ENCODE measurements at regions not wholly inside any gene's neighbourhood (a gene's known extent, or its start where the extent isn't known, plus 50 kb on each side); places are given as distances from the start of the nearest gene placed in this dataset.
"Not testable (repeated sequence)": the region's sequence is repeated elsewhere in the genome, so short reads cannot be mapped to it uniquely, and the experiment has no call there.

DNA sequence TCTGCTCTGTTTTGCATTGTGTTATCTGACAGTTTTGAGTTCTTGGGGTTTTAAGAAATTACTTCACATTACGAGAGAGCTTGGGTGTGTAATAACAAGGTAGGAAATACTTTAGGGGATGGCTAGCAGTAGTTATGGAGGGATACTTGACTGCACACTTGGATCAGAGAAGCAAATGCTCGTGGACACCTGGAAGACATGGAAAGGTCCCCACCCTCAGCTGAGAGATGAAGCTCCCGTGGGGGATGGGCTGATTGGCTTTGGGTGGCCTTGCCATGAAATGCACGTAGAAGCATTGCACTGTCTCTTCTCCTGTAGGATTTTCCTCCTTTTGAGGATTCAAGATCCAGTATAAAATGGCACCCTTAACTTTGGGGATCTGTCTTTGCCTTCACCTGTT, 61.5 kb upstream of the UNC93A start:
- DNase-seq (ENCODE audit: low read depth in 2 of 2), result no peak

- DNase-seq (ENCODE audit: low read depth in 2 of 2), result no peak
These were observed 60.8 kb upstream of the UNC93A start for GRCh38 chr6:167230288-167230687.

- no peak for DNase-seq (ENCODE audit: low read depth in 2 of 2)
These were observed 58.8 kb upstream of the UNC93A start for GRCh38 chr6:167232356-167232755.

DNA sequence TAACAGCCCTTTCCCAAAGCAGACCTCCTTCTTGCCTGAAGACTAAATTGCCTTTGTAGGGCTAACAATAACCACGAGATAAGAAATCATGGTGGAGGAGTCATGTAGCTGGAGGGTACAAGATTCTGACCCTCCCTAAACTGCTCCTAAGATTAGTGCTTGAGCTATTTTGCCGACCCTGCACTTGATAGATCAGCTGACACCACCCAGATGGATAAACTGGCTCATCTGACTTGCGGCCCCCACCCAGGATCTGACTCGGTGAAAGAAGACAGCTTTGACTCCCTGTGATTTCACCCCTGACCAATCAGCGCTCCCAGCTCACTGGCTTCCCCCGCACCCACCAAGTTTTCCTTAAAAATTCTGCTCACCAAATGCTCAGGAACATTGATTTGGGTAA, 57.6 kb upstream of the UNC93A start:
- DNase-seq (ENCODE audit: low read depth in 2 of 2), result no peak

- DNase-seq (ENCODE audit: low read depth in 2 of 2), result not testable (repeated sequence)
These were observed 56.5 kb upstream of the UNC93A start for GRCh38 chr6:167234576-167234975.

GRCh38 chr6:167235005-167235404, 56.1 kb upstream of the UNC93A start:
- DNase-seq (ENCODE audit: low read depth in 2 of 2), result no peak

DNA sequence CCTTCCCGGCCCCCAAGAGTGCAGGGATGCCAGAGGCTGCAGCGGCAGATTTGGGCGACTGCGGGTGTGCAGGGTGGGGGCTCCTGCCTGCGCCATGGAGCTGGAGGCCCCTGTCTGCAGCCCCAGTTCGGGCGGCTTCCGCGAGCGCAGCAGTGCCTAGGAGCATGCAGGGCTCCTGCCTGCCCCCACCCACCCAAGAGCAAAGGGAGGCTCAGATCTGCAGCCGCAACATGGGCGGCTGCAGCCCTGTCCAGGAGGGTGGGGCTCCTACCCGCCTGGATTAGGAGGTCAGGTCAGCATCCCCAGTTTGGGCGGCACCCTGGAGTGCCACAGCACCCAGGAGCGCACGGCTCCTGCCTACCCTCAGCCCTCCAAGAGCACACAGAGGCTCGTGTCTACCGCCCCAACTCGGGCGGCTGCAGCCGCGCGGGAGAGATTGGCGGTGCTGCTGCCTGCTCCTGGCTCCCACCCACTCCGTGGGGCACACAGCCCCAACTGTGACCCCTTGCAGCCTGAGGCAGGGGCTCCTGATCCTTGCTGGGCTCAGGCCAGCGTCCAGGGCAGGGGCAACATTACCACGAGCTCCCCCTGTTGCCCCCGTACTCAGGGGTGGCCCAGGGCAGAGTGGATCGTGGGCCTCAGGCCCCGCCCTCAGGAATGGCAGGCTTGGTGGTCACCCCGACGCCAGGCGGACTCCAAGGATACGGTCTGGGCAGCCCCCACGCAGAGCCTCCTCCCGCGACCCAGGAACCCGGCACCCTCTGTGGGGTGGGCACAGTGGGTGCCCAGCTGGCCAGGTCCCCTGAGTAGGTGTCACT, 55.5 kb upstream of the UNC93A start:
- DNase-seq (ENCODE audit: low read depth in 2 of 2), result no peak

GRCh38 chr6:167236239-167236571, 54.9 kb upstream of the UNC93A start:
- DNase-seq (ENCODE audit: low read depth in 2 of 2), result no peak

- no peak for DNase-seq (ENCODE audit: low read depth in 2 of 2)
These were observed 53.5 kb upstream of the UNC93A start for GRCh38 chr6:167237438-167238145.

DNA sequence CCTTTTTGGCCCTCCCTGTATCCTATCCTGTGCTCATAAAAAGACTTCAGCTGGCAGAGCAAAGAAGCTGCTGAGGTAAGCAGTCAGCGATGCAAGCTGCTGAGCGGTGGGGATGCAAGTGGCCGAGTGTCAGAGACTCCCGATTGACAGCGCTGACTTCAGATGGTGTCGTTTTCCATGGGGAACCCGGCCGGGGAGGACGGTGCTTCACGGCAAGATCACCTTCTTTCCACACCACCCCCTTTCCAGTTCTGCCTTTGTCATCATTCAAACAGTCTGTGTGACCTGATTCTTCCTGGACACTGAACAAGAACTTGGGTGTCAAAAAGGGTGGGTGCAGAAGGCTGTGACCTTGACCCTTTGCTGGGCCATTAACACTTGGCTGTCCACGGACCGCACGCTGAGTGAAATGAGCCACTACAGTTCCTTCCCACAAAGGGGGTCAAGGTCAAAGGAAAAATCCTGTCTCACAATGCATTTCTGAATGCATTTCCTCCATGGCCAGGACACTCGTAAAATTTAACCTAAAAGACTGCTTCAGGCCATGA, 52.9 kb upstream of the UNC93A start:
- DNase-seq (ENCODE audit: low read depth in 2 of 2), result no peak

DNA sequence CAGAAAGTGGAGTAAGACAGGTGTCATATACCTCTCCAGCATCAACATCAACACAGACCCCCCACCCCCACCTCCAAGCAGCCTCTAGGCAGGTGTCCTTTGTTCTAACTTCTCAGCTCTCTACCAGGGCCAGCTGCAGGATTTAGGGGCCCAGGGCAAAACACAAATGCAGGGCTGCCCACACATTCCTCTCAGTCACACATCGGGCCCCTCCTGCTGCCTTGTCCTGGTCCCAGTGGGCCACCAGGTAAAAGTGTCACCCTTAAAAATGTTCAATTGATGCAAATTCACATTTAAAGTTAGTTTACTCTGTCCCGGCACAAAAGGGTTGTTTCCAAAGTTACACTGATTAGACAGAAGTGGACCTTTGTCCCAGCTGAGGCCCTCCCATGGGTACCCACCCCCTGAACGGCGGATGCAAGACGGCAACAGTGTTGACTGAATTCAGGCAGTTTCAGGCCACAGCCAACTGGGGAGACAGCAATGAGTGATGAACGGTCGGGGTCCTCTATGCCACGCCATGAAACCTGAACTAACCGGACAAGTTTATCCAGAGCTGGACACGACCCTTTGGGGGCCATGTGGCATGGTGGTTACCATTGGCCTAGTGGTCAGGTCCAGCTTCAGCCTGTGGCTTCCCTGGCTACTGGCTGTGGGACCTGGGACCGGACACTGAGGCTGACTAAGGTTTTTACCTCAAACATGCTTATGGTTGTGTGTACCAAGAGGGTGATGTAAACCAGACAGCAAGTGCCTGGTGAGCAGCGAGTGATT, 52.2 kb upstream of the UNC93A start:
- DNase-seq (ENCODE audit: low read depth in 2 of 2), result no peak

GRCh38 chr6:167239470-167239869, 51.6 kb upstream of the UNC93A start:
- not testable (repeated sequence) for DNase-seq (ENCODE audit: low read depth in 2 of 2)

- DNase-seq (ENCODE audit: low read depth in 2 of 2), result no peak
These were observed 51.0 kb upstream of the UNC93A start for GRCh38 chr6:167240034-167240541.
